ENCODE measurements at regions not wholly inside any gene's neighbourhood (a gene's known extent, or its start where the extent isn't known, plus 50 kb on each side); places are given as distances from the start of the nearest gene placed in this dataset.
A peak's percentile ranks its signal among the peaks of the same experiment; 100 is the strongest.

DNA sequence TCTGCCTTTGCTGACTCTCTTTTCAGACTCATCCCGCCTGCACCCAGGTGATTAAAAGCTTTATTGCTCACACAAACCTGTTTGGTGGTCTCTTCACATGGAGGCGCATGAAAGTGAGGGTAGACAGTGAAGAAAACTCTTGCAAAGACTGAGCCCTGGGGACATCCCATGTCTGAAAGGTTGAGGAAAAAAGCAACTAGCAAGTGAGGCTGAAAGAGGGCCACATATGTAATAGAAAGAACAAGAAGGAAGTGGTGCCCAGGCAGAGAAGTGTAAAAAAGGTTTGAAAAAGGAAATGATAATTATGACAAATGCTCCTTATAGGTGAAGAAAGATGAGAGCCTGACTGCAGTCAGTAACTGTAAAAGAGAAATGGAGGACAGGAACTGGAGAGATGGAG, 115.9 kb upstream of the NEK7 start:
- DNase-seq = no peak

DNA sequence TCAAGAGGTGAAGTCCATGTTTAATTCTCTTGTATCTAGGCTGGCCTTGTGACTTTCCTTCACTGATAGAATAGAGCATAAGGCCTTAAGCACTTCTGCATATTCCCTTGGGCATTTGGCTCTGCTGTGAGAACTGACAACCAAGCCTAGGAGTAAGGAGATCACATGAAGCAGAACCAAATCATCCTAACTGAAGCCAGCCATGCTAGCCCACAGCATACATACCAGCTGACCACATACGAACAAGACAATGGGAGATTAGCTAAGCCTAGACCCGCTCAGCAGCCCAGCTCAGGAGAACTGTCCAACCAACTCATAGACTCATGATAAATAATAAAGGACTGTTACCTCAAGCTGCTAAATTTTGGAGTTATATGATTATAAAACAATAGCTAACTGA, 114.6 kb upstream of the NEK7 start:
- DNase-seq = no peak

DNA sequence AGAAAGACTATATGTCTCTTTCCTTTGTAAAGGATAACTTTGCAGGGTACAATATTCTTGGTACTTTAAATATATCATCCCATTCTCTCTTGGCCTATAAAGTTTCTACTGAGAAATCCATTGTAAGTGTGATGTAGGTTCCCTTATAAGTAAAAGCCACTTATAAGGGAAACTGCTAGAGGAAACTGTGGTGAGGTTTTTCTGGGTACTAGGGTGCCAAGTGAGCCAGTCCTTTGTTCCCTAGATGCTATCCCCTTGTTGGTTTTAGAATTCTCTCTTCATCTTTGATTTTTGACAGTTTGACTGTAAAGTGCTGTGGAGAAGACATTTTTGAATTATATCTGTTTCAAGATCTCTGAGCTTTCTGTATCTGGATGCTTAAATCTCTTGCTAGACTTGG, 108.9 kb upstream of the NEK7 start:
- no peak for DNase-seq

DNA sequence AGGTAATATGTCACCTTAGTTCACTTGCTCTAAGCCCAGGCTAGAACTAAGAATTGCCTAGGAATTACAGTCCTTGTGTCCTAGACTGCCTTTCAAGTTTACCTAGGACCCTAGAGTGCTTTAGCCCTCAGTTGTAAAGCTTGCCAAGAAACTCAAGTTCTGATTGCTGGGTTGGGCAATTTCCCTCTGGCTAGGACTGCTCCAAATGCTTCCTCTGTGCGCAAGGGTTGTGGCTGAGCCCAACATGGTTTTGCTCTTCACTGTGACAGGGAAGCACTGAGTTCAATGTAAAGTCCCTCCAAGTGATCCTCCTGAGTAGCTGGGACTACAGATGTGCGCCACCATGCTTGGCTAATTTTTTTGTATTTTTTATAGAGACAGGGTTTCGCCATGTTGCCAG, 102.3 kb upstream of the NEK7 start:
- no peak for DNase-seq

DNA sequence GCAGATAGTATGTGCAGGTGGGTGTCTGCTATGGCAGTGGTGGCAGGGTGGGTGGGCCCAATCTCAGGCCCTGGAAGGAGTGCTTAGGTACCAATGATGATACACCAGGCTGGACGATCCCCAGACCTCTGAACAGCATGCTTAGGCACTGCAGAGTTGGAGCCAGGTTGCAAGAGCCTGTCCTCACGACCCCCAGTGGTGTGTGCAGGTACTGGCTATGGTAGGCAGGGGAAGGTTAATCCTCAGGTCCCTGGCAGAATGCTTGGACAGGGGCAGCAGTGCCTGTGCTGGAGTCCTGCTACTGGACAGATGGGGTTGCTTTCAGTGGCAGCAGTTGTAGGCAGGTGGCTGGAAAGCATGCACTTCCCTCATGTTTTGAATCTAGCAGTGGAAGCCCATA, 100.5 kb upstream of the NEK7 start:
- DNase-seq = peak in 1 of 2 donors; percentile 12

DNA sequence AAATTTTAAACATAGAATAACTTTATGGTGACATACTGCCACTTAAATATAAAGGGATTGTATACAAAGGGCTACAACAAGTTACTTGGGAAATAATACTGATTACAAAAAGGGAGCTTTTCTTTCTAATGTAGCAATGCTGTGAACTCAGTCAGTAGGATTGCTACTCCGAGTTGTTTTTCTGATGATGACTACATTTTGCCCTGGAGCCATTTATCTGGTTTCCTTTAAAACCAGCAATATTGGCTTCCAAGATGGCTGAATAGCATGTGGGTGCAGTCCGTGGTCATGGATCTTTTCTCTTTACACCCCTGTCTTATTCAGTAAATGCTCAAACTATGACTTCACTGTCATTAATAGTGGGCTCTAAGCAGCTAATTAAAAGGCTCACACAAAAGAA, 92.6 kb upstream of the NEK7 start:
- DNase-seq = no peak

- no peak for DNase-seq
These were observed 88.5 kb upstream of the NEK7 start for GRCh38 chr1:198068285-198068684.

DNA sequence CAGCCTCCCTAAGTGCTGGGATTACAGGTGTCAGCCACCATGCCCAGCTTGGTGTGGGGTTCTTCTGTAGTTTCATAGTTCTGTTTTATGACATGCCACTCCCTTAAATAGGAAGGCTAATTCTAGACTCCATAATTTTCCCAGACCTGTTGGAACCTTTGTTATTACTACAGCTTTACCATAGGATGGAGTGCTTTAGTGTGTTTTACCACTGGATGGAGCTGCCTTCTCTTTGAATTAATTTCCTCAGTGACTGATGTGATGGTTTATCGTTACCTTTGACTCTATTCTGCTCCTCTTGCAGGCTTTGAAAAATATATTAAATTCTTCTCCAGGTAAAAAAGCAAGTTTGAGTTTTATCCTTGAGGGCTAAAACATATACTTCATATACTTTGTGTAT, 84.6 kb upstream of the NEK7 start:
- DNase-seq = no peak

- no peak for DNase-seq
These were observed 81.5 kb upstream of the NEK7 start for GRCh38 chr1:198075296-198075695.

DNA sequence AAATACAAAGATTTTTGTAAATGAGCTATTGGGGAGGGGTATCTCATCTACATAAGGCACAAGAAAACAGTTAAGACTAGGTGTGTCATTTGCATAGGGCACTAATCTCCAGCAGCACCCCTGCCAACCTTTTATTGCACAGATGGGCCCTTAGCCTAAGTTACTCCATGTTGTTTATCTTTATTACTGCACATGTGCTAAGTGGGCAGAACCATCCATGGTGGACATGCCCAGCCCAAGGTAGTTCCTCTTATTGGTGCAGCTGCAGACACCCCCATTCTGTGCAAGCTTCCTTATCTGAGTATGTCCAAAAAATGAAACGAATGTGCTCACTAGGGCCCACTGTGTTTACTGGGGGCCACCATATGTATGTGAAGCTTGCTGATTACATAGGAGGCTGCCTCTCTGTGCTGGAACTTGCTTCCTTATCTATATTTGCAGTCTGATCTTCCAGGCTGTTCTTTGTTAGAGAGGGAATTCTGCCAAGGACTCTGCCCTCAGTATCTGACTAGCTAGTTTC, 77.3 kb upstream of the NEK7 start:
- DNase-seq = no peak

DNA sequence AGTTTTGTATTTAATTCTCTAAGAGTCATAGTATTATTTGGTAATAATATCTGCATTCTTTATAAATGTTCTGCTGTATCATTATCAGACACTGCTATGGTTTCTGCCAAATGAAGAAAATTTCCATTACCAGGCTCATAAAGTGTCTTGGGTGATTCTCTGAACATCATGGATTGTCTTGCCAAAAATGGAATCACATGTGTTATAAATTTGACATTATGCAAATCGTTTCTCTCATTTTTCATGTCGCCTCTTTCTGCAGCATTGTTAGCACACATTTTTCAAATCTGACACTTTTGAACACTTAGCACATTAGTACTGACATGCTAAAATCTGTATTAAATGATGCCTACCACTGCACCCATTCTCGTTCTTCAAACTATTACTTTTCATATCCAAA, 74.2 kb upstream of the NEK7 start:
- no peak for DNase-seq

DNA sequence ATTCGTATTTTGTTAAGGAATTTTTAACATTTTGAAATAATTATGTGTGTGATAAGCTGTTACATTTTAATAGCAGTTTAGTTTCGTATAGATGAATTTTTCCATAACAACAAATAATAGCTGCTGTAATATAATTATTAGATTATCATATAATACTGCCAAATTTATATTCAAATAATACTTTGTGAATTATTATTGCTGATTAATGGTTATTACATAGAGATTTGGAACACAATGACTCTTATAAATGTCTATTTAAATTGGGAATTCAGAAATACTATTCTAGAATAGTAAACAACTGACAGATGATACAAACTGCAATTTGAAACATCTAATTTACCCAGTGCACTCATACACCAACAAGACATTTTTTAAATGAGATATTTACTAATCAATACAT, 73.2 kb upstream of the NEK7 start:
- DNase-seq = no peak

- no peak for DNase-seq
These were observed 72.4 kb upstream of the NEK7 start for GRCh38 chr1:198084241-198084908.

DNA sequence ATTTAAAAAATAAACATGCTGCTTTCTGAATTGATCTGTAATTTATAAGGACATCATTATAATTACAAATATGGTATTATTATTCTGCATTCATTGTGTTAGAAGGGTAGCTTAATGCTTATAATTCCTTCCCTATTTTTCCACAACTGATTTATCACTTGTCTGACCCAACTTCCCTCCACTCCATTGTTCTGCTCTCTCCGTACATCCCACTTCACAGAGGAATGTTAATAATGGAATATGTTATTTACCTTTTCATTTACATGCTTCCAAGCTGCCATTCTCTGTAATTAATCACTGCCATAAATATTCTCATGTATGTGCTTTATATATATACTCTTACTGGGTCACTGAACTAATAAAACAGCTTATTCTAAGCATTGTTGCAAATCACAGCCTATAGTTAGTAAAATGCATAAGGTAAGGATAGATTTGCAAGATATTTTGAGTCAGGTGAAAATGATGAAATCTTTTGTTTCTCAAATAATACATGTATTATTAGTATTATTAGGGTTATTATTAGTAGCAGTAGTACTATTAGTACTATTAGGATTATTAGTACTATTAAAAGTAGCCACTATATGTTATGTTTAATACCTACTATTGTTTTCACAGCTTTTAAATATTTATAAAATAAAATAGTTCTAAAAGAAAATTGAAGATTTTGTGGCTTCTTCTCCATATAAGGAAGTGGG, 70.6 kb upstream of the NEK7 start:
- DNase-seq = no peak

GRCh38 chr1:198087831-198088230, 69.0 kb upstream of the NEK7 start:
- DNase-seq = no peak

DNA sequence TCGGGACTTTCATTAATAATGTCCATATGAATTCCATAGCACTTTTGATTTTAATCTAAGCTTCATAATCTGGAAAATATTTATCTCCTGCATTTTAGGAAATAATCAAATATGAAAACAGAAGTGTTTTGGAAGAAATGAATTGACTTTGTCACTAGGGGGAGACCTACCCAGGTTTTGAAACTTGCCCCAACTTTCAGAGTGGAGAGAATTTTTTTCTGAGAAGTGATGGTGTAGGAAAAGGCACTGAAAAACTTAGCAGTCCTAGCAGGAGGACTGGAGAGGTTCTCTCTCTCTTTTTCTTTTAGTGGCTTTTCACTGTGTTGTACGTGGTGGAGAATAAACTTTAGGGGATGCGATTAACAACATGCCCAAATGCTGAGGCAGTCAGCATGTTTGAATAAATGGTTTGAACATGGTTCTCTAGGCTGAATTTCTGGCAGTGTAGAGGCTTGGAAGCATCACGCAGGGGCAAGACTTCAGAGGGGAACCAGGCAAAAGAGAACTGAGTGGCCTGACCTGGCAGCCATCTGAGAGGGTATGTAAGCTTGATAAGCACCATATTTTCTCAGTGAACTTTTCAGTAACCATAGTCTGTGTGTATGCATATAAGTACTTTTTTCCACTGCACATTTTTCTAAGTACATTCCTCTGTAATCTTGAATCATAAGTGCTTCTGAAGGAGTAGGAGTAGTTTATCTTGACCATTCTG, 68.3 kb upstream of the NEK7 start:
- DNase-seq = no peak

DNA sequence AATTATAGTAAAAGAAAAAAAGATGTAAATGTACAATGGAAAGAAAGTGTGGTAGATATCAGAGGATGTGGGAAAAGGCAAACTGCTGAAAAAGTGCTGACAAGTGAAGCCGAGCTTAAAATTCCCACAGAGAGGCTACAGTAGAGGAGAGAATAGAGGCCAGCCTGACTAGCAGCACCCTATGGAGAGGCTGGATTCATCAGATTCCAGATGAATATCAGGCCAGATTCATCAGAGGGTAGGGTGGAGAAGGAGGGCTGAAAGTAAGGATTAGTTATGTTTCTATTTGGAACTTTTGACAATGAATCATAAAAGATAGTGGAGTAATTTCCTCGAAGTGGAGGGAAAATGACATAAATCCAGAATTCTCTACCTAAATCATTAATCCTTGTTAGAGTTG, 60.4 kb upstream of the NEK7 start:
- DNase-seq = no peak

DNA sequence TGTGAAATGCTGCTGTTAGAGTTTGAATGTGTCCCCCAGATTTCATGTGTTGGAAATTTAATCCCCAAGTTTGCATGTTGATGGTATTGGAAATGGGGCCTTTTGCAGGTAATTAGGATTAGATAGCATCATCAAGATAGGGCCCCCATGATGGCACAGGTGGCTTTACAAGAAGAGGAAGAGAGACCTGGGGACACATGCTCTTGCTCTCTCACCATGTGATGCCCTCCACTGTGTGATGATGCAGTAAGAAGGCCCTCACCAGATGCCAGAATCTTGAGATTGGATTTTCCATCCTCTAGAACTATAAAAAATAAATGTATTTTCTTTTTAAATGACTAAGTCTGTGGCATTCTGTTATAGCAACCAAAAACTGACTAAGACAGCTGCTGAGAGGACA, 57.0 kb upstream of the NEK7 start:
- no peak for DNase-seq

DNA sequence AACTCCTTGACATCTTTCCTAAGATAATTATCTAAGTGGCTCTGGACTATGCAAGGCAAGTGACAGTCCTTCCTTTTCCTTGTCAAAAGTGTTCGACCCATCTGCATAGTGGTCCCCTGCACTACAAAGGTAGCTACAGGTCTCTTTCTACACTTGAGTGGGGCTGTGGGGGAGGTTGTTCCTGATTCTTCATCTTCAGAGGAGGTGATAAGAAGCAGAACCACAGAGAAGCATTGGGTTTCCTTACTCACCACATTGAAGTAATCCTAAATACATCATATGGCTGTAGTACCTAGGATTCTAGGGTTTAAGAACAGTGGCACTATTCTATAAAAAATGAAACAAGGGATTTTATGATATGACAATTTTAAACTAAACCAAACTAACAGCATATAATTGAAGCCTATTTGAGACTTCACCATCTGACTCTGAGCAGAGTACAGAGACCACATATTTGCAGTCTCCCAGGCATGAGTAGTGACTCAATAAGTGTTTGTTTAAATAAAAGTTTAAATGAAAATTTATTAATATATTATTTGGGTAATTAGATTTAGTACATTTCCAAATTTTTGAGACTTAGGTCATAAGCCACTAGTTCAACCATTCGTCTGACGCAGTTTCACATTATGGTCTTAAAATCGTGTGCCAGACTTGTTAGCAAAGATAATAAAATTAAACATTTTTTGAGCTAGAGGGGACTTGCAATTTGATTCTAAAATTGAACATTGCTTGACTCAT, 54.9 kb upstream of the NEK7 start:
- DNase-seq = no peak

GRCh38 chr1:198102454-198102827, 54.4 kb upstream of the NEK7 start:
- DNase-seq = no peak

GRCh38 chr1:198105185-198105584, 51.6 kb upstream of the NEK7 start:
- no peak for DNase-seq

GRCh38 chr1:198106011-198106410, 50.8 kb upstream of the NEK7 start:
- DNase-seq = no peak
